ENCODE measurements at regions not wholly inside any gene's neighbourhood (a gene's known extent, or its start where the extent isn't known, plus 50 kb on each side); places are given as distances from the start of the nearest gene placed in this dataset.

GRCh38 chr12:115569345-115570068, 708.0 kb downstream of the MED13L start:
- no peak for DNase-seq

GRCh38 chr12:115558281-115558680, 719.2 kb downstream of the MED13L start:
- no peak for DNase-seq

- DNase-seq, result no peak
Observed at GRCh38 chr12:115553622-115554021, 723.9 kb downstream of the MED13L start.

GRCh38 chr12:115543269-115543668, 734.2 kb downstream of the MED13L start:
- DNase-seq, result no peak

GRCh38 chr12:115542656-115543055, 734.8 kb downstream of the MED13L start:
- no peak for DNase-seq

GRCh38 chr12:115541891-115542421, 735.5 kb downstream of the MED13L start:
- DNase-seq, result no peak

GRCh38 chr12:115528466-115528865, 749.0 kb downstream of the MED13L start:
- no peak for DNase-seq

- DNase-seq, result no peak
Observed at GRCh38 chr12:115521771-115522409, 755.6 kb downstream of the MED13L start.

GRCh38 chr12:115519887-115520286, 757.6 kb downstream of the MED13L start:
- no peak for DNase-seq

GRCh38 chr12:115519359-115519758, 758.1 kb downstream of the MED13L start:
- DNase-seq, result no peak

GRCh38 chr12:115517913-115518312, 759.6 kb downstream of the MED13L start:
- DNase-seq, result no peak

GRCh38 chr12:115511986-115512711, 765.3 kb downstream of the MED13L start:
- DNase-seq, result no peak

GRCh38 chr12:115511305-115511704, 766.2 kb downstream of the MED13L start:
- DNase-seq, result no peak

- DNase-seq, result no peak
Observed at GRCh38 chr12:115508990-115509389, 768.5 kb downstream of the MED13L start.

- DNase-seq, result no peak
Observed at GRCh38 chr12:115507951-115508722, 769.4 kb downstream of the MED13L start.

GRCh38 chr12:115507560-115507889, 770.0 kb downstream of the MED13L start:
- DNase-seq, result no peak

- no peak for DNase-seq
Observed at GRCh38 chr12:115506822-115507559, 770.5 kb downstream of the MED13L start.

GRCh38 chr12:115504306-115505290, 772.9 kb downstream of the MED13L start:
- DNase-seq, result no peak

- no peak for DNase-seq
Observed at GRCh38 chr12:115500872-115501271, 776.6 kb downstream of the MED13L start.

- DNase-seq, result no peak
Observed at GRCh38 chr12:115495300-115495699, 782.2 kb downstream of the MED13L start.

GRCh38 chr12:115492553-115492952, 784.9 kb downstream of the MED13L start:
- DNase-seq, result no peak

Data from kidney glomerular epithelial cell (primary cell).